OCI-LY1 (cell line): ENCODE measurements at regions not wholly inside any gene's neighbourhood (a gene's known extent, or its start where the extent isn't known, plus 50 kb on each side); places are given as distances from the start of the nearest gene placed in this dataset.

Source experiments
- H2AFZ ChIP-seq: fragments of 200-600 bp; sonication (generic), shearing (Covaris generic); 2 replicates; pipeline ENCODE4 v1.6.0; 2014; ENCODE audit warnings: antibody characterized with exemption, mild to moderate bottlenecking, low read length
- H3F3A ChIP-seq: fragments of 200-600 bp; sonication (generic), shearing (Covaris generic); 2 replicates; pipeline ENCODE4 v1.6.0; 2014; ENCODE audit warnings: mild to moderate bottlenecking, antibody characterized with exemption, low read length, moderate library complexity; ENCODE audit not compliant: insufficient read depth
- H3K27ac ChIP-seq: fragments of 200-600 bp; sonication (generic); 2 replicates; pipeline ENCODE4 v1.5.1; 2014; ENCODE audit warnings: low read length, mixed run types, mild to moderate bottlenecking, low read depth; ENCODE audit not compliant: poor library complexity, severe bottlenecking
- H3K27me3 ChIP-seq: fragments of 200-600 bp; sonication (generic); 2 replicates; pipeline ENCODE4 v1.6.0; 2014; ENCODE audit warnings: antibody characterized with exemption, mild to moderate bottlenecking, low read length, moderate library complexity; ENCODE audit not compliant: insufficient read depth
- H3K36me3 ChIP-seq: fragments of 200-600 bp; sonication (generic); 2 replicates; pipeline ENCODE4 v1.6.1; 2014; ENCODE audit warnings: mild to moderate bottlenecking, antibody characterized with exemption, low read length, moderate library complexity, mixed read lengths; ENCODE audit not compliant: insufficient read depth
- H3K4me1 ChIP-seq: fragments of 200-600 bp; sonication (generic); 2 replicates; pipeline ENCODE4 v1.5.1; 2014; ENCODE audit warnings: mild to moderate bottlenecking, low read length, moderate library complexity; ENCODE audit not compliant: insufficient read depth, severe bottlenecking
- H3K4me2 ChIP-seq: fragments of 200-600 bp; sonication (generic), shearing (Covaris generic); 2 replicates; pipeline ENCODE4 v1.6.1; 2014; ENCODE audit warnings: low read length
- H3K4me3 ChIP-seq: fragments of 200-600 bp; sonication (generic); 2 replicates; pipeline ENCODE4 v1.5.1; 2014; ENCODE audit warnings: low read length, low read depth, mild to moderate bottlenecking, mixed read lengths; ENCODE audit not compliant: poor library complexity, severe bottlenecking
- H3K79me2 ChIP-seq: fragments of 200-600 bp; shearing (Covaris generic); 2 replicates; pipeline ENCODE4 v1.6.1; 2016; ENCODE audit warnings: mixed run types, low read length, mixed read lengths; ENCODE audit not compliant: insufficient read depth
- H3K9ac ChIP-seq: fragments of 200-600 bp; sonication (generic), shearing (Covaris generic); 2 replicates; pipeline ENCODE4 v1.6.1; 2014; ENCODE audit warnings: mild to moderate bottlenecking, low read length, mixed read lengths
- H3K9me2 ChIP-seq: fragments of 200-600 bp; sonication (generic), shearing (Covaris generic); 2 replicates; pipeline ENCODE4 v1.6.1; 2014; ENCODE audit warnings: low read depth, mild to moderate bottlenecking, low read length, mixed read lengths
- H3K9me3 ChIP-seq: fragments of 200-600 bp; shearing (Covaris generic); 2 replicates; pipeline ENCODE4 v1.6.1; 2014; ENCODE audit warnings: low read length, mixed read lengths
- H4K20me1 ChIP-seq: fragments of 200-600 bp; sonication (generic), shearing (Covaris generic); 2 replicates; pipeline ENCODE4 v1.6.0; 2016; ENCODE audit warnings: mild to moderate bottlenecking, low read length; ENCODE audit not compliant: insufficient read depth
- EZH2 ChIP-seq: fragments of 200-600 bp; sonication (generic), shearing (Covaris generic); IDR thresholded peaks from 2 replicates; pipeline ENCODE4 v1.8.0; 2017; ENCODE audit warnings: borderline replicate concordance, mixed run types, mild to moderate bottlenecking, antibody characterized with exemption, low read length, moderate library complexity, mixed read lengths
- TF ChIP-seq, protein P1 (sequence below): fragments of 200-600 bp; sonication (generic), shearing (Covaris generic); IDR thresholded peaks from 2 replicates; pipeline ENCODE4 v1.5.1; 2017; ENCODE audit warnings: mild to moderate bottlenecking, antibody characterized with exemption, low read length, moderate library complexity, mixed read lengths

DNA sequence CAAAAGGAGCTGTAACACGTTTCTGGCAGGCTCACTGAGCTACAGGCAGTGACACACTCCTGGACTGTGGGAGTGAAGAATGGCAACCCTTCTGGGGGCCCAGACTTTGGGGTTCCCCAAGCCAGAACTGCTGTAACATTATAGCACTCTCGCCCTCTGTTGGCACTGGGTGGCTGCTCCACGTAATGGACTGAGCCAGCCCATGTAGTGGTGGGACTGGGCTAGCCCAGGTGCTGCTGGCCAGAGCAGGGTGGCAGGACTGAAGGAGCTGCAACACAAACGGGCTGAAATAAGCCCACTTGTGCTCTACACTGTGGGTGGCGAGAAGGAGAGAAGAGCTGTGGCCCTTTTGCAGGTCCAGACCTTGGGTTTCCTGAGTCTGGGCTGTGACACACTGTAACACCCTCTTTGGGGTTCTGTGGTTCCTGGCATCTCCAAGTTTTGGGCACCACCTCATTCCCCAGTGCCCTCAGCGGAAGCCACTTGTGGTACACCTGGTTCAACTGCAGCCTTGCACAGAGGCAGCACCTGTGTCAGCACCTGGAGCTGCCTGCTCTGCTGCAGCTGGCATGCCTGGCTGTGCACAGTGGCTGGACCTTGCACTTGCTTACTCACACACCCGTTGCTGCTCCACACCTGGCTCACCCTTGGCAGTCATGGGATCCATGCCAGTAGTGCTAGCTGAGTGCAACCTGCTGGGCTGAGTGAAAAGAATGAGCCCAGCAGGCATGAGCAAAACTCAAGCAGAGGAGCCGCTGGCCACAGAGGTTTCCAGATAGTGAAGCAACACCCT, 95.0 kb upstream of the PRR16 start:
- Histone ChIP-seq H3K9ac (no peak overlapping the region), H3K36me3 (no peaks in the 10 kb centered on the region), H4K20me1 (no peaks in the 10 kb centered on the region), H3K79me2 (no peaks in the 10 kb centered on the region), H3F3A (no peaks in the 10 kb centered on the region), H3K9me2 (no peaks in the 10 kb centered on the region), H3K27me3 (no peaks in the 10 kb centered on the region), H2AFZ (no peak overlapping the region), H3K27ac (no peak overlapping the region), H3K9me3 (no peaks in the 10 kb centered on the region), H3K4me2 (no peak overlapping the region), H3K4me3 (no peak overlapping the region), H3K4me1 (no peaks in the 10 kb centered on the region)
- TF ChIP-seq EZH2: no peak
- TF ChIP-seq, protein P1, sequence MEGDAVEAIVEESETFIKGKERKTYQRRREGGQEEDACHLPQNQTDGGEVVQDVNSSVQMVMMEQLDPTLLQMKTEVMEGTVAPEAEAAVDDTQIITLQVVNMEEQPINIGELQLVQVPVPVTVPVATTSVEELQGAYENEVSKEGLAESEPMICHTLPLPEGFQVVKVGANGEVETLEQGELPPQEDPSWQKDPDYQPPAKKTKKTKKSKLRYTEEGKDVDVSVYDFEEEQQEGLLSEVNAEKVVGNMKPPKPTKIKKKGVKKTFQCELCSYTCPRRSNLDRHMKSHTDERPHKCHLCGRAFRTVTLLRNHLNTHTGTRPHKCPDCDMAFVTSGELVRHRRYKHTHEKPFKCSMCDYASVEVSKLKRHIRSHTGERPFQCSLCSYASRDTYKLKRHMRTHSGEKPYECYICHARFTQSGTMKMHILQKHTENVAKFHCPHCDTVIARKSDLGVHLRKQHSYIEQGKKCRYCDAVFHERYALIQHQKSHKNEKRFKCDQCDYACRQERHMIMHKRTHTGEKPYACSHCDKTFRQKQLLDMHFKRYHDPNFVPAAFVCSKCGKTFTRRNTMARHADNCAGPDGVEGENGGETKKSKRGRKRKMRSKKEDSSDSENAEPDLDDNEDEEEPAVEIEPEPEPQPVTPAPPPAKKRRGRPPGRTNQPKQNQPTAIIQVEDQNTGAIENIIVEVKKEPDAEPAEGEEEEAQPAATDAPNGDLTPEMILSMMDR: no peak

DNA sequence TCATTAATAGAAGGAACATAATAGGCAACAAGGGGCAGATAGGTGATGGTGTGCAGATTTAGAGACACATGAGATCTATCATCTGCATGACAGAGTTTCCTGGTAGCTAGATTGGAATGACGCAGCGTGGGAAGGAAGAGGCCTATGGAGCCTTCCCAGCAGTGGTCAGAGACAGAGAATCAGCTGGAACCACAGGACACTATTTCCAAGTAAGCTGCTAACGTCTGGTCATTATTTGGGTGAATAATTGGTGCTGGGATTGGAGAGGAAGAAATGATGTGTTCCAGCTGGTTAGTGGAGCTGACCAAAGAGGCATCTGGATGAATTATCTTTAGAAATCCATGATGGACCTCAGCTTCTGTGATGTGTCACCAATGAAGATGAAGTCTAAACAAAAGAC, 91.2 kb upstream of the PRR16 start:
- H4K20me1 ChIP-seq: no peaks in the 10 kb centered on the region

DNA sequence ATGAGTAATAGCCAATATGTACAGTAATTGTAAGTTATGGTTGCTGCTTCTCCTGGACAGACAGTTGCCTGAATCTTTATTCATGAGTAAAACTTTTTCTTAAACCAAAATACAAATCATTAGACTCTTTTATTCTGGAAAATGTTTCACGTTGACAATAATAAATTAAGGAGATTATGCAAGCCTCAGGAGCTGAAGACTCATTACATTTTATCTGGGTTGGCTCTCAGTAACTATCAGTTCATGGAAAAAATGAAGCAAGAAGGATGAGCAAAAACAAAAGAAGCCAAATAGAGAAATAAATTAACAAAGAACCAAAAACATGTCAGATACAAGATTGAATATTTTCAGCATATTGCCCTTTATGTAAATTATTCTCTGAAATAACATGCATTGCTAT, 88.9 kb upstream of the PRR16 start:
- Histone ChIP-seq H3K4me2 (no peak overlapping the region), H3K9ac (no peak overlapping the region), H3K4me1 (no peaks in the 10 kb centered on the region), H3K27ac (no peak overlapping the region), H3K4me3 (no peak overlapping the region), H3F3A (no peaks in the 10 kb centered on the region), H3K9me2 (no peaks in the 10 kb centered on the region), H3K27me3 (no peaks in the 10 kb centered on the region), H3K36me3 (no peaks in the 10 kb centered on the region), H3K79me2 (no peaks in the 10 kb centered on the region), H2AFZ (no peak overlapping the region), H3K9me3 (no peaks in the 10 kb centered on the region), H4K20me1 (no peaks in the 10 kb centered on the region)
- TF ChIP-seq, protein P1: no peak
- no peak for TF ChIP-seq EZH2

More for the DNA sequence above, 91.2 kb upstream of the PRR16 start:
- TF ChIP-seq EZH2: no peak
- TF ChIP-seq, protein P1: no peak
- Histone ChIP-seq H3K4me3 (no peak overlapping the region), H3F3A (no peaks in the 10 kb centered on the region), H3K27me3 (no peaks in the 10 kb centered on the region), H3K9me2 (no peaks in the 10 kb centered on the region), H3K36me3 (no peaks in the 10 kb centered on the region), H3K4me2 (no peak overlapping the region), H3K9me3 (no peaks in the 10 kb centered on the region), H3K9ac (no peak overlapping the region), H3K4me1 (no peaks in the 10 kb centered on the region), H3K79me2 (no peaks in the 10 kb centered on the region), H3K27ac (no peak overlapping the region), H2AFZ (no peak overlapping the region)
